ENCODE measurements at regions not wholly inside any gene's neighbourhood (a gene's known extent, or its start where the extent isn't known, plus 50 kb on each side); places are given as distances from the start of the nearest gene placed in this dataset.
"Not testable (repeated sequence)": the region's sequence is repeated elsewhere in the genome, so short reads cannot be mapped to it uniquely, and the experiment has no call there.

DNA sequence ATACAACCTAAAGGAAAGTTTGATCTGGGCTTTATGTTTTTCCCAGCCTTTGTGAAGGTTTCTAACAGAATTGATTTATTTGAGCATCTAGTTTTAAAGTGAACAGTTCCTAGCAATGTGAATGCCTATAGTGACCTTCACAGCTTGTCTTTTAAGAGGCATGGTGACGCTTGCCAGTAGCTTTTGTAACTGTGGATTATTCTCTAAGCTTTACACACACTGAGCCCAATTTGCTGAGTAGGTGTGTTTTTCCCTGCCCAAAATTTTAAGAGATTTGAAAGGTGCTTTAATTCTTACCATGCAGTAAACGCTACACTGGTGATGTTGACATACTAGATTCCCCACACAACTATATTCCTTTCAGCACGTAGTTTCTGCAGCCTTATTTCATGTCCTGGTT lies 420.2 kb upstream of the AKR1E2 start:
- ATAC-seq (no peak), DNase-seq (no peak)
- H3K4me3 ChIP-seq (ENCODE audit: low read length): no peak overlapping the region
- H3K9me2 ChIP-seq (replicated peaks; ENCODE audit: low read length): no peaks in the 10 kb centered on the region
- no peaks in the 10 kb centered on the region for H3K9me3 ChIP-seq (ENCODE audit: low read length)
- H3K9ac ChIP-seq (ENCODE audit: low read length): no peak overlapping the region
- H3K4me2 ChIP-seq (ENCODE audit: low read length): no peak overlapping the region
- H3K27me3 ChIP-seq (ENCODE audit: low read length): no peaks in the 10 kb centered on the region
- peaks cover 21% of the 10 kb centered on the region for H3K4me1 ChIP-seq (ENCODE audit: insufficient read depth, low read length)
- H3K36me3 ChIP-seq (ENCODE audit: low read depth, low read length): no peaks in the 10 kb centered on the region
- BruUV-seq (replicated peaks): no TSS peak
- ChIA-PET POLR2A (ENCODE audit: unreplicated experiment) (no interaction called here), CTCF (no interaction called here)
- intact Hi-C loops (cut with micrococcal nuclease): no loop called here
- TF ChIP-seq EZH2phosphoT487 (IDR thresholded peaks at IDR 0.05; ENCODE audit: borderline replicate concordance, low read length): no peak
- TF ChIP-seq EZH2 (IDR thresholded peaks at IDR 0.05; ENCODE audit: low read length, unreplicated experiment): no peak
- TF ChIP-seq, protein P1, sequence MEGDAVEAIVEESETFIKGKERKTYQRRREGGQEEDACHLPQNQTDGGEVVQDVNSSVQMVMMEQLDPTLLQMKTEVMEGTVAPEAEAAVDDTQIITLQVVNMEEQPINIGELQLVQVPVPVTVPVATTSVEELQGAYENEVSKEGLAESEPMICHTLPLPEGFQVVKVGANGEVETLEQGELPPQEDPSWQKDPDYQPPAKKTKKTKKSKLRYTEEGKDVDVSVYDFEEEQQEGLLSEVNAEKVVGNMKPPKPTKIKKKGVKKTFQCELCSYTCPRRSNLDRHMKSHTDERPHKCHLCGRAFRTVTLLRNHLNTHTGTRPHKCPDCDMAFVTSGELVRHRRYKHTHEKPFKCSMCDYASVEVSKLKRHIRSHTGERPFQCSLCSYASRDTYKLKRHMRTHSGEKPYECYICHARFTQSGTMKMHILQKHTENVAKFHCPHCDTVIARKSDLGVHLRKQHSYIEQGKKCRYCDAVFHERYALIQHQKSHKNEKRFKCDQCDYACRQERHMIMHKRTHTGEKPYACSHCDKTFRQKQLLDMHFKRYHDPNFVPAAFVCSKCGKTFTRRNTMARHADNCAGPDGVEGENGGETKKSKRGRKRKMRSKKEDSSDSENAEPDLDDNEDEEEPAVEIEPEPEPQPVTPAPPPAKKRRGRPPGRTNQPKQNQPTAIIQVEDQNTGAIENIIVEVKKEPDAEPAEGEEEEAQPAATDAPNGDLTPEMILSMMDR (conservative IDR thresholded peaks at IDR 0.05; ENCODE audit: low read depth, low read length): no peak
- no peak overlapping the region for H3K27ac ChIP-seq (ENCODE audit: low read length)
- no peaks in the 10 kb centered on the region for H3F3A ChIP-seq (ENCODE audit: low read length, unreplicated experiment)
- no peaks in the 10 kb centered on the region for H3K79me2 ChIP-seq (ENCODE audit: low read length)
- H4K20me1 ChIP-seq (ENCODE audit: low read length): no peaks in the 10 kb centered on the region
- H2AFZ ChIP-seq (ENCODE audit: low read length): no peak overlapping the region

DNA sequence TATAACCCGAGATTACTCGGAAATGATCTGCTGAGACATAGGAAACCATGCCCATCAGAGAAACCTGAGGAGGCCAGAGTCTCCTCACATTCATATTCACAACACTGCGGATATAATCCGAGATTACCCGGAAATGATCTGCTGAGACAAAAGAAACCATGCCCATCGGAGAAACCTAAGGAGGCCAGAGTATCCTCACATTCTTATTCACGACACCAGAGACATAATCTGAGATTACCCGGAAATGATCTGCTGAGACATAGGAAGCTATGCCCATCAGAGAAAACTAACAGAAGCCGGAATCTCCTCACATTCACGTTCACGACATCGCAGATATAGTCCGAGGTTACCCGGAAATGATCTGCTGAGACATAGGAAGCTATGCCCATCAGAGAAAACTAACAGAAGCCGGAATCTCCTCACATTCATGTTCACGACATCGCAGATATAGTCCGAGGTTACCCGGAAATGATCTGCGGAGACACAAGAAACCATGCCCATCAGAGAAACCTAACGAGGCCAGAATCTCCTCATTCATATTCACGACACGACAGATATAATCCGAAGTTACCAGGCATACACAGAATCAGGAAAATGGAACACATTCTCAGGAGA lies 422.3 kb upstream of the AKR1E2 start:
- H3K79me2 ChIP-seq (ENCODE audit: low read length): no peaks in the 10 kb centered on the region
- no peak for ATAC-seq
- POLR2A ChIA-PET (ENCODE audit: unreplicated experiment): no interaction called here
- no peak overlapping the region for H3K4me3 ChIP-seq (ENCODE audit: low read length)
- no peak overlapping the region for H2AFZ ChIP-seq (ENCODE audit: low read length)
- no TSS peak for BruUV-seq (replicated peaks)
- no peaks in the 10 kb centered on the region for H3F3A ChIP-seq (ENCODE audit: low read length, unreplicated experiment)
- H3K9ac ChIP-seq (ENCODE audit: low read length): no peak overlapping the region
- no peaks in the 10 kb centered on the region for H3K36me3 ChIP-seq (ENCODE audit: low read depth, low read length)
- TF ChIP-seq EZH2 (IDR thresholded peaks at IDR 0.05; ENCODE audit: low read length, unreplicated experiment) (no peak), EZH2phosphoT487 (IDR thresholded peaks at IDR 0.05; ENCODE audit: borderline replicate concordance, low read length) (no peak)
- TF ChIP-seq, protein P1 (conservative IDR thresholded peaks at IDR 0.05; ENCODE audit: low read depth, low read length): no peak
- DNase-seq: no peak
- H4K20me1 ChIP-seq (ENCODE audit: low read length): no peaks in the 10 kb centered on the region
- intact Hi-C loops (cut with micrococcal nuclease): no loop called here
- peaks cover 18% of the 10 kb centered on the region for H3K4me1 ChIP-seq (ENCODE audit: insufficient read depth, low read length)
- no peaks in the 10 kb centered on the region for H3K9me2 ChIP-seq (replicated peaks; ENCODE audit: low read length)
- no peaks in the 10 kb centered on the region for H3K27me3 ChIP-seq (ENCODE audit: low read length)
- H3K27ac ChIP-seq (ENCODE audit: low read length): no peak overlapping the region
- CTCF ChIA-PET: no interaction called here
- H3K9me3 ChIP-seq (ENCODE audit: low read length): no peaks in the 10 kb centered on the region
- no peak overlapping the region for H3K4me2 ChIP-seq (ENCODE audit: low read length)

DNA sequence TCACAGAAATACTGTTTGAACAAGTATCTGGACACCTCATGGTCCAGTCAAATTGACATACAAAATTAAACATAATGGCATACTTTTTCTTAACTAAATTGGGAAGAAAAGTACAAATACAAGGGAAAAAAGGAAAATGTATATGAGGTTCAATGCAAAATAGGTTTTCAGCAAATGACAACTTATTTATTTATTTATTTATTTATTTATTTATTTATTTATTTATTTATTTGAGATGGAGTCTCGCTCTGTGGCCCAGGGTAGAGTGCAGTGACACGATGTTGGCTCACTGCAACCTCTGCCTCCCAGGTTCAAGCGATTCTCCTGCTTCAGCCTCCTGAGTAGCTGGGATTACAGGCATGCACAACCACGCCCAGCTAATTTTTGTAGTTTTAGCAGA lies 424.9 kb upstream of the AKR1E2 start:
- H3K4me2 ChIP-seq (ENCODE audit: low read length); H2AFZ ChIP-seq (ENCODE audit: low read length); H3F3A ChIP-seq (ENCODE audit: low read length, unreplicated experiment); DNase-seq; H3K36me3 ChIP-seq (ENCODE audit: low read depth, low read length); H3K9me3 ChIP-seq (ENCODE audit: low read length); H3K9ac ChIP-seq (ENCODE audit: low read length); H3K27me3 ChIP-seq (ENCODE audit: low read length); H3K27ac ChIP-seq (ENCODE audit: low read length); H3K4me3 ChIP-seq (ENCODE audit: low read length); BruUV-seq (replicated peaks); H4K20me1 ChIP-seq (ENCODE audit: low read length); H3K79me2 ChIP-seq (ENCODE audit: low read length); POLR2A ChIA-PET (ENCODE audit: unreplicated experiment); H3K9me2 ChIP-seq (replicated peaks; ENCODE audit: low read length); CTCF ChIA-PET; ATAC-seq; H3K4me1 ChIP-seq (ENCODE audit: insufficient read depth, low read length): not testable (repeated sequence)
- intact Hi-C loops (cut with micrococcal nuclease): loop anchor here (1.0 kb wide), 1 partner anchor 17 kb away; no protein-coding TSS in a partner anchor

All from PC-3 (cell line).